ENCODE measurements at regions not wholly inside any gene's neighbourhood (a gene's known extent, or its start where the extent isn't known, plus 50 kb on each side); places are given as distances from the start of the nearest gene placed in this dataset.

GRCh38 chr7:38013246-38013645 lies 92.8 kb downstream of the EPDR1 start:
- ChIA-PET POLR2A (no interaction called here), CTCF (interaction anchor here (0.6 kb wide), 1 partner anchor 111 kb away, joined by 3 read pairs; no protein-coding TSS in a partner anchor)
- Histone ChIP-seq H3K4me3 (ENCODE audit: low read depth, low read length) (no peak overlapping the region), H3K36me3 (ENCODE audit: control insufficient read depth in 2 of 2, insufficient read depth in 1 of 2, low read length in 2 of 2) (no peaks in the 10 kb centered on the region), H3K27ac (ENCODE audit: extremely low read depth, low read depth, low read length) (no peak overlapping the region), H3K4me1 (ENCODE audit: control insufficient read depth, insufficient read depth, low read length) (no peaks in the 10 kb centered on the region), H3K9me3 (ENCODE audit: control insufficient read depth, insufficient read depth, low read depth, low read length) (no peaks in the 10 kb centered on the region)
- TF ChIP-seq MEIS1 (CRISPR knock-in tag; IDR thresholded peaks at IDR 0.05; ENCODE audit: borderline replicate concordance) (no peak), PRDM10 (tag by site-specific recombination; IDR thresholded peaks at IDR 0.05) (no peak), ZNF585B (tag by site-specific recombination; IDR thresholded peaks at IDR 0.05) (no peak), ZNF354C (tag by site-specific recombination; IDR thresholded peaks at IDR 0.05; ENCODE audit: borderline replicate concordance, low read depth) (no peak), ZNF175 (tag by site-specific recombination; IDR thresholded peaks at IDR 0.05) (no peak), IKZF3 (tag by site-specific recombination; IDR thresholded peaks at IDR 0.05) (no peak), ZNF707 (tag by site-specific recombination; IDR thresholded peaks at IDR 0.05) (no peak), ZNF629 (tag by site-specific recombination; IDR thresholded peaks at IDR 0.05) (no peak), ZNF248 (tag by site-specific recombination; IDR thresholded peaks at IDR 0.05) (no peak), ZNF704 (tag by site-specific recombination; IDR thresholded peaks at IDR 0.05) (no peak), EGR2 (tag by site-specific recombination; IDR thresholded peaks at IDR 0.05; ENCODE audit: low read depth) (no peak)
- TF ChIP-seq, protein P1, sequence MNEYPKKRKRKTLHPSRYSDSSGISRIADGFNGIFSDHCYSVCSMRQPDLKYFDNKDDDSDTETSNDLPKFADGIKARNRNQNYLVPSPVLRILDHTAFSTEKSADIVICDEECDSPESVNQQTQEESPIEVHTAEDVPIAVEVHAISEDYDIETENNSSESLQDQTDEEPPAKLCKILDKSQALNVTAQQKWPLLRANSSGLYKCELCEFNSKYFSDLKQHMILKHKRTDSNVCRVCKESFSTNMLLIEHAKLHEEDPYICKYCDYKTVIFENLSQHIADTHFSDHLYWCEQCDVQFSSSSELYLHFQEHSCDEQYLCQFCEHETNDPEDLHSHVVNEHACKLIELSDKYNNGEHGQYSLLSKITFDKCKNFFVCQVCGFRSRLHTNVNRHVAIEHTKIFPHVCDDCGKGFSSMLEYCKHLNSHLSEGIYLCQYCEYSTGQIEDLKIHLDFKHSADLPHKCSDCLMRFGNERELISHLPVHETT (tag by site-specific recombination; IDR thresholded peaks at IDR 0.05): no peak

DNA sequence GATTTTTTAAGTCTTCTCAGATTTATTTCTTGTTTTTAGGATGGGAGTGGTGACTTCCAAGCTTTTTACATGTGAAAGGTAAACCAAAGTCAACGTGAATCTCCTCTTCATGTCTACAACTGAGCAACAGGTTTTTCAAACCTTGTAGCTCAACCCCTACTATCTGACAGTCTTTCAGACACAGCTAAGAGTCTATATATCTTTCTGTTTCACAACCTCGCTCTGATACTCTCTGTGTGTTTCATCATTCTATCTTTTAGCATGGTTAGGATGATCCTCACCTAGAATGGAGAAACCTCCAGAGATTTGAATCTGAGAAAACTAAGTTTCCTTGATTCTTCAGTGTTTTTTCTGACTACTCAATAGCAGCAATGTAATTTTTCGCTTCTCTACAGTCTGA lies 96.1 kb downstream of the EPDR1 start:
- ChIA-PET POLR2A (no interaction called here), CTCF (interaction anchor here (0.7 kb wide), 2 partner anchors 99 to 424 kb away, joined by 3 read pairs; no protein-coding TSS in a partner anchor)
- Histone ChIP-seq H3K4me1 (ENCODE audit: control insufficient read depth, insufficient read depth, low read length) (no peaks in the 10 kb centered on the region), H3K36me3 (ENCODE audit: control insufficient read depth in 2 of 2, insufficient read depth in 1 of 2, low read length in 2 of 2) (no peaks in the 10 kb centered on the region), H3K9me3 (ENCODE audit: control insufficient read depth, insufficient read depth, low read depth, low read length) (no peaks in the 10 kb centered on the region), H3K27ac (ENCODE audit: extremely low read depth, low read depth, low read length) (no peak overlapping the region), H3K4me3 (ENCODE audit: low read depth, low read length) (no peak overlapping the region)
- TF ChIP-seq ZBTB48 (tag by site-specific recombination; IDR thresholded peaks at IDR 0.05) (no peak), ZFP3 (tag by site-specific recombination; IDR thresholded peaks at IDR 0.05; ENCODE audit: low read depth) (no peak), ZNF747 (tag by site-specific recombination; IDR thresholded peaks at IDR 0.05) (no peak)

DNA sequence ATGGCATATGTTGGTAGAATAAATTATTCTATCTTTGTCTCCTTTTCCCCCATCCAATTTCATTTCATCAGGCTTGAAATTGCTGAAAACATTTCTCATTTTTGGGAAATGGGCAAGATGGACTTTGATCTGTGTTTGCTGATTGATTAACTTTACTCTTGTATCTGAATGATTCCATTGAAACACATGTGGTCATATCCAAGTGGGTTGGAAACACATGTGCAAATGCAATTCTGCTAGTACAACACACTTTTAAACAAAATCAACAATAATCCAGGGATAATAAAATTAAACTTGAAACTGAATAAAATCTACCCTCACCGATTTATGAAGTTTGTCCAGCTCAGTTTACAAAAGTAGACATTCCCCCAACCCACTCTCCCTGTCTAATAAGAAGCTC lies 96.9 kb downstream of the EPDR1 start:
- ChIA-PET CTCF (no interaction called here), POLR2A (no interaction called here)
- Histone ChIP-seq H3K4me3 (ENCODE audit: low read depth, low read length) (no peak overlapping the region), H3K9me3 (ENCODE audit: control insufficient read depth, insufficient read depth, low read depth, low read length) (no peaks in the 10 kb centered on the region), H3K36me3 (ENCODE audit: control insufficient read depth in 2 of 2, insufficient read depth in 1 of 2, low read length in 2 of 2) (no peaks in the 10 kb centered on the region), H3K4me1 (ENCODE audit: control insufficient read depth, insufficient read depth, low read length) (no peaks in the 10 kb centered on the region), H3K27ac (ENCODE audit: extremely low read depth, low read depth, low read length) (no peak overlapping the region)
- TF ChIP-seq ZNF138 (tag by site-specific recombination; IDR thresholded peaks at IDR 0.05; ENCODE audit: borderline replicate concordance) (no peak), YY2 (tag by site-specific recombination; IDR thresholded peaks at IDR 0.05) (no peak), ZNF239 (tag by site-specific recombination; IDR thresholded peaks at IDR 0.05) (no peak), ZSCAN18 (tag by site-specific recombination; IDR thresholded peaks at IDR 0.05) (no peak), ZNF626 (tag by site-specific recombination; IDR thresholded peaks at IDR 0.05) (no peak), ZNF394 (tag by site-specific recombination; IDR thresholded peaks at IDR 0.05; ENCODE audit: borderline replicate concordance) (no peak), SP2 (tag by site-specific recombination; IDR thresholded peaks at IDR 0.05) (no peak), ZIC2 (tag by site-specific recombination; IDR thresholded peaks at IDR 0.05) (no peak), ZNF785 (tag by site-specific recombination; IDR thresholded peaks at IDR 0.05) (no peak), KLF10 (tag by site-specific recombination; IDR thresholded peaks at IDR 0.05) (no peak), ZNF529 (tag by site-specific recombination; IDR thresholded peaks at IDR 0.05; ENCODE audit: insufficient replicate concordance) (no peak), MZF1 (tag by site-specific recombination; IDR thresholded peaks at IDR 0.05; ENCODE audit: borderline replicate concordance) (no peak)

Measured in HEK293 (cell line).